ENCODE measurements at regions not wholly inside any gene's neighbourhood (a gene's known extent, or its start where the extent isn't known, plus 50 kb on each side); places are given as distances from the start of the nearest gene placed in this dataset.

DNA sequence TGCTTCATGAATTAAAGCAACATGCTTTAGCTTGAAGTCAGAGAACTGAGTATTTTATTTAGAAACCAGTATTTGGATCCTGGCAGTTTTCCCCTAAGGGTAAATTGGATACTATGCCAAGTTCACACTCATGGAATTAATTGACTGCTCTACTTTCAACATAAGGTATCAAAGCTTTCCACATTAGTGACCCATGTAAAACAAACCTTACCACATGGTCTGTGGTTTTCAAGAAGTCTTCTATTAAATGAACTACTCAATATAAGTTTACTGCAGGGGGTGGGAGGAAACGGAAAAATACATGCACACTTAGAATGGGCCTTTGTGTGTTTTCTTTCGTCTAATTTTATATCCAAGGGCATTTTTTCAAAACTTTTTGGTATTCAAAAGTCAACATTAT lies 232.0 kb upstream of the FBXL7 start:
- H3K4me3 ChIP-seq: no peak overlapping the region
- no peaks in the 10 kb centered on the region for H3K9me3 ChIP-seq
- intact Hi-C loops (cut with DNase I; ENCODE audit: low total_unique reads): no loop called here
- no peak for DNase-seq
- H3K27ac ChIP-seq: no peak overlapping the region
- WGBS, 2 donors: 50 to 64% methylated on average over 2 of the region's 2 CpGs
- no peaks in the 10 kb centered on the region for H3K4me1 ChIP-seq
- no peaks in the 10 kb centered on the region for H3K36me3 ChIP-seq (ENCODE audit: low read depth, missing control alignments)
- TF ChIP-seq POLR2A (IDR thresholded peaks at IDR 0.05): no peak
- H3K27me3 ChIP-seq: no peaks in the 10 kb centered on the region

DNA sequence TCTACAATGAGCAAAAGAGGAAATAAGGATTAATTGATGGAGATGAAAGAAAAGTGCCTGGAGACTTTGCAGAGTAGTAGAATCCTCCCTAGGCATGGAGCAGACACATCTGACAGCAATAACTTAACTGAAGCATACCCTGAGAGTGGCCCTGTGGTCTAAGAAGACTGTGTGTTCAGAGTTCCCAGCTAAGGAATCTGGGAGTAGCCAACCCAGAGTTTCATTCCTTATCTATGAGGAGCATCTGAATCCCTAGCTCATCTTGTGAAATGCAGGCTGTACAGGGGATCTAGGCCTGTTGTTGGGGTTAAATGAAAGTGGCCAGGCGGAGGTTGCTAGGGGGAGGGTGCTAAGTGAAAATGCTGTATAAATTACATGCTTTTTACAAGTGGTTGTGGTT lies 233.1 kb upstream of the FBXL7 start:
- WGBS, 2 donors: 94 to 95% methylated on average over 1 of the region's 1 CpG
- no peaks in the 10 kb centered on the region for H3K36me3 ChIP-seq (ENCODE audit: low read depth, missing control alignments)
- no peaks in the 10 kb centered on the region for H3K4me1 ChIP-seq
- no peaks in the 10 kb centered on the region for H3K27me3 ChIP-seq
- no peak overlapping the region for H3K4me3 ChIP-seq
- no peaks in the 10 kb centered on the region for H3K9me3 ChIP-seq
- no peak overlapping the region for H3K27ac ChIP-seq
- intact Hi-C loops (cut with DNase I; ENCODE audit: low total_unique reads): no loop called here
- TF ChIP-seq POLR2A (IDR thresholded peaks at IDR 0.05): no peak
- TF ChIP-seq, protein P1, sequence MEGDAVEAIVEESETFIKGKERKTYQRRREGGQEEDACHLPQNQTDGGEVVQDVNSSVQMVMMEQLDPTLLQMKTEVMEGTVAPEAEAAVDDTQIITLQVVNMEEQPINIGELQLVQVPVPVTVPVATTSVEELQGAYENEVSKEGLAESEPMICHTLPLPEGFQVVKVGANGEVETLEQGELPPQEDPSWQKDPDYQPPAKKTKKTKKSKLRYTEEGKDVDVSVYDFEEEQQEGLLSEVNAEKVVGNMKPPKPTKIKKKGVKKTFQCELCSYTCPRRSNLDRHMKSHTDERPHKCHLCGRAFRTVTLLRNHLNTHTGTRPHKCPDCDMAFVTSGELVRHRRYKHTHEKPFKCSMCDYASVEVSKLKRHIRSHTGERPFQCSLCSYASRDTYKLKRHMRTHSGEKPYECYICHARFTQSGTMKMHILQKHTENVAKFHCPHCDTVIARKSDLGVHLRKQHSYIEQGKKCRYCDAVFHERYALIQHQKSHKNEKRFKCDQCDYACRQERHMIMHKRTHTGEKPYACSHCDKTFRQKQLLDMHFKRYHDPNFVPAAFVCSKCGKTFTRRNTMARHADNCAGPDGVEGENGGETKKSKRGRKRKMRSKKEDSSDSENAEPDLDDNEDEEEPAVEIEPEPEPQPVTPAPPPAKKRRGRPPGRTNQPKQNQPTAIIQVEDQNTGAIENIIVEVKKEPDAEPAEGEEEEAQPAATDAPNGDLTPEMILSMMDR (IDR thresholded peaks at IDR 0.05): no peak
- DNase-seq: no peak

DNA sequence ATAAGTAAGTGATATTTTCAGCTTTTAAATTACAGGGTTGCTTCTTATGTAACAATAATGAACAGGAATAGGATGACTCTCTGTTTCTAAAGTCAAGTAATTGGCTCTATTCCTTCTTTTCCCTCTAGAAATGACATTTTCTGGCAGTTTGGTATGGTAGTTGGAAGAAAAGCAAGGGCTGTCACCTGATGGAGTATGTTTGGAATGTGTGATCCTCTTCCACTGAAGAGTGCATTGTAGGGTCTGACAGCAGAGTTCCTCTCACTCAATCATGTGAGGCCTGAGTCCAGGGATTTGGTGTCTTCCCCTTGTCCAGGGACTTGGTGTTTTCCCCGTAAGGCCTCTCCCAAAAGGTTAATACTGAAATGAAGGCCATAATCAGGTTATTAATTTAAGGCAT lies 233.8 kb upstream of the FBXL7 start:
- H3K27me3 ChIP-seq: no peaks in the 10 kb centered on the region
- intact Hi-C loops (cut with DNase I; ENCODE audit: low total_unique reads): no loop called here
- no peaks in the 10 kb centered on the region for H3K4me1 ChIP-seq
- no peaks in the 10 kb centered on the region for H3K36me3 ChIP-seq (ENCODE audit: low read depth, missing control alignments)
- no peak for DNase-seq
- no peak for TF ChIP-seq POLR2A (IDR thresholded peaks at IDR 0.05)
- TF ChIP-seq, protein P1 (IDR thresholded peaks at IDR 0.05): no peak
- WGBS, 2 donors: 86 to 96% methylated on average over 1 of the region's 1 CpG
- H3K27ac ChIP-seq: no peak overlapping the region
- no peak overlapping the region for H3K4me3 ChIP-seq
- no peaks in the 10 kb centered on the region for H3K9me3 ChIP-seq

DNA sequence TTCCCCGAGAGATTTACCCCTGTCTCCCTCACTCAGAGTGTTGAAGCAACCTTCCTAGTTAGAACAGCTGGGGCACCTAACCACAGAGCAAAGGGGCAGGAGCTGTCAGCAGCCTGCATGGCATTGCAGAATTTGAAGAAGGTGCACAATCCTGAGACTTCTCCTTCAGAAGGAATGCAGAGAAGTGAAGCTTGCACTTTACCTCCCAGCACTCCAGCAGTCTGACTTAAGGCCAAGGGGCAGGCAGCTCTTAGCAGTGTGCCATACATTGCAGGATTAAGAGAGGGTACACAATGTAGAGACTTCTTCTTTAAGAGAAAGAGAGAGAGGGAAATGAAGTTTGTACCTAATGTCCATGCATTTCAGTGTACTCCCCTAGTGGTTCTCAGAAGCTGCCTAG lies 236.0 kb upstream of the FBXL7 start:
- Histone ChIP-seq H3K9me3 (no peaks in the 10 kb centered on the region), H3K27ac (no peak overlapping the region), H3K27me3 (no peaks in the 10 kb centered on the region), H3K36me3 (ENCODE audit: low read depth, missing control alignments) (no peaks in the 10 kb centered on the region), H3K4me1 (no peaks in the 10 kb centered on the region), H3K4me3 (no peak overlapping the region)
- intact Hi-C loops (cut with DNase I; ENCODE audit: low total_unique reads): no loop called here
- DNase-seq: no peak
- WGBS, 2 donors: 96 to 100% methylated on average over 1 of the region's 1 CpG
- TF ChIP-seq POLR2A (IDR thresholded peaks at IDR 0.05): no peak
- TF ChIP-seq, protein P1 (IDR thresholded peaks at IDR 0.05): no peak

DNA sequence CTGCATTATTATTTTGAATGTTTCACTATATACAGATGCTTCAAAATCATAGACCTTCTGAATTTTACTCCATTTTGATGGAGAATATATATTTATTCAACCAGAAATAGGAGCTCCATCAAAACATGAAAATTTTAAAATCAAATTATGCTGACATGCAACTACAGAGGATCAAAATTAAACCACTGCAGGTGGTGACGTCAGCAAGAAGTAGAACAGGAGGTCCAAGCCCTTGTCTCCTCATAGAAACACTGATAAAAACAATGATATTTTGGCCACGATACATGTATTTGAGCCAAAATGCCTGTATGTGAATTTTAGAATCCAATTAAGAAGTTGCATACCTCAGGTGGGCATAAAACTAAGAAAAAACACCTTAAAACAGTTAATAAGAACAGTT lies 236.6 kb upstream of the FBXL7 start:
- 67 to 69% methylated on average over 2 of the region's 2 CpGs for WGBS, 2 donors
- no peaks in the 10 kb centered on the region for H3K9me3 ChIP-seq
- no peak for DNase-seq
- no peaks in the 10 kb centered on the region for H3K36me3 ChIP-seq (ENCODE audit: low read depth, missing control alignments)
- intact Hi-C loops (cut with DNase I; ENCODE audit: low total_unique reads): no loop called here
- no peaks in the 10 kb centered on the region for H3K27me3 ChIP-seq
- TF ChIP-seq POLR2A (IDR thresholded peaks at IDR 0.05): no peak
- TF ChIP-seq, protein P1 (IDR thresholded peaks at IDR 0.05): no peak
- no peak overlapping the region for H3K27ac ChIP-seq
- H3K4me1 ChIP-seq: no peaks in the 10 kb centered on the region
- H3K4me3 ChIP-seq: no peak overlapping the region

All from testis (tissue), 2 donors.